ENCODE measurements at regions not wholly inside any gene's neighbourhood (a gene's known extent, or its start where the extent isn't known, plus 50 kb on each side); places are given as distances from the start of the nearest gene placed in this dataset.

- TF ChIP-seq FOXK1 (CRISPR knock-in tag; IDR thresholded peaks at IDR 0.05) (no peak), CTCF (IDR thresholded peaks at IDR 0.05) (no peak), E2F5 (CRISPR knock-in tag; IDR thresholded peaks at IDR 0.05) (no peak), EMX1 (CRISPR knock-in tag; IDR thresholded peaks at IDR 0.05) (no peak), ELF4 (CRISPR knock-in tag; IDR thresholded peaks at IDR 0.05; ENCODE audit: low read depth) (no peak), TEAD4 (CRISPR knock-in tag; IDR thresholded peaks at IDR 0.05) (no peak), SP1 (CRISPR knock-in tag; conservative IDR thresholded peaks at IDR 0.05) (no peak), FOXP4 (CRISPR knock-in tag; IDR thresholded peaks at IDR 0.05) (no peak), NFYB (CRISPR knock-in tag; conservative IDR thresholded peaks at IDR 0.05; ENCODE audit: low read depth) (no peak), ERG (CRISPR knock-in tag; IDR thresholded peaks at IDR 0.05) (no peak), IRF1 (CRISPR knock-in tag; IDR thresholded peaks at IDR 0.05) (no peak)
These were observed 1257.1 kb downstream of the NSUN3 start for GRCh38 chr3:95319921-95320494.

Data from WTC11 (cell line).